Ishikawa (cell line): ENCODE measurements at regions not wholly inside any gene's neighbourhood (a gene's known extent, or its start where the extent isn't known, plus 50 kb on each side); places are given as distances from the start of the nearest gene placed in this dataset.

ENCODE experiments used
- CEBPB ChIP-seq: IDR thresholded peaks from 2 replicates; pipeline ENCODE4 v1.6.1; 2012
- CREB1 ChIP-seq: IDR thresholded peaks from 2 replicates; pipeline ENCODE4 v1.6.1; 2012; ENCODE audit warnings: low read depth
- EGR1 ChIP-seq: IDR thresholded peaks from 2 replicates; pipeline ENCODE4 v1.6.1; 2012
- EP300 ChIP-seq: IDR thresholded peaks from 2 replicates; pipeline ENCODE4 v1.6.1; 2012; ENCODE audit warnings: borderline replicate concordance
- FOXM1 ChIP-seq: IDR thresholded peaks from 2 replicates; pipeline ENCODE4 v1.6.1; 2012; ENCODE audit warnings: low read depth, borderline replicate concordance
- NFIC ChIP-seq: IDR thresholded peaks from 2 replicates; pipeline ENCODE4 v1.6.1; 2012
- RAD21 ChIP-seq: IDR thresholded peaks from 2 replicates; pipeline ENCODE4 v1.6.1; 2012; ENCODE audit warnings: low read depth
- TAF1 ChIP-seq: IDR thresholded peaks from 2 replicates; pipeline ENCODE4 v1.6.1; 2012; ENCODE audit warnings: low read depth, mild to moderate bottlenecking
- TCF12 ChIP-seq: IDR thresholded peaks from 2 replicates; pipeline ENCODE4 v1.6.1; 2012; ENCODE audit warnings: low read depth
- TEAD4 ChIP-seq: IDR thresholded peaks from 2 replicates; pipeline ENCODE4 v1.6.1; 2012
- YY1 ChIP-seq: IDR thresholded peaks from 2 replicates; pipeline ENCODE4 v1.6.1; 2012; ENCODE audit warnings: low read depth
- ZBTB7A ChIP-seq: IDR thresholded peaks from 2 replicates; pipeline ENCODE4 v1.6.1; 2012; ENCODE audit warnings: low read depth
- TF ChIP-seq, protein P1 (sequence below): IDR thresholded peaks from 2 replicates; pipeline ENCODE4 v1.6.1; 2012
- TF ChIP-seq, protein P2 (sequence below): IDR thresholded peaks from 2 replicates; pipeline ENCODE4 v1.6.1; 2012; ENCODE audit warnings: low read depth, mild to moderate bottlenecking
- TF ChIP-seq, protein P3 (sequence below): IDR thresholded peaks from 2 replicates; pipeline ENCODE4 v1.6.1; 2012

DNA sequence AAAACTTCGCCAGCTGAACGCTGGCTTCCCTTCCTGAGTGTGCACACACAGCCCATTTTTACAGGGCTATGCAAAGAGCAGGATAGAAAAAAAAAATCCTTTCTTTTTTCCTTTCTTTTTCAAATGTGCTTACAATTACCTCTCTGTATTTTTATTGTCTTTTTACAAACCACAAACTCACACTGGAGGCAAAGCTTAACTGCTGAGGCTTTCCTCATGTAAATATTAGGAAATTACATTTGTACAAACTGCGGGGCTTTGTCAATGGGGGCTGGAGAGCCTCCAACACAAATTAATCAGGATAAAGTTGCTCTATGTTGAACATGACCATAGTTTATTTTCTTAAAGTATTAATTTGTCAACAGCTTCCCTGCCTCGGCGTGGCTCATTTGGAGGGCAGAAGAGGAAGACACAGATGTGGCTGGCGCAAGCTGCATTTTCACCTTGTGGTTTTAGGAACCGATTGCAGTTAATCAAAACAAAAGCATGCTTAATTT, 411.7 kb upstream of the MKI67 start:
- no peak for TF ChIP-seq FOXM1
- TF ChIP-seq RAD21 = no peak
- TF ChIP-seq, protein P1, sequence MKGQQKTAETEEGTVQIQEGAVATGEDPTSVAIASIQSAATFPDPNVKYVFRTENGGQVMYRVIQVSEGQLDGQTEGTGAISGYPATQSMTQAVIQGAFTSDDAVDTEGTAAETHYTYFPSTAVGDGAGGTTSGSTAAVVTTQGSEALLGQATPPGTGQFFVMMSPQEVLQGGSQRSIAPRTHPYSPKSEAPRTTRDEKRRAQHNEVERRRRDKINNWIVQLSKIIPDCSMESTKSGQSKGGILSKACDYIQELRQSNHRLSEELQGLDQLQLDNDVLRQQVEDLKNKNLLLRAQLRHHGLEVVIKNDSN = no peak
- TF ChIP-seq TAF1 = no peak
- TF ChIP-seq YY1 = no peak
- no peak for TF ChIP-seq CREB1

DNA sequence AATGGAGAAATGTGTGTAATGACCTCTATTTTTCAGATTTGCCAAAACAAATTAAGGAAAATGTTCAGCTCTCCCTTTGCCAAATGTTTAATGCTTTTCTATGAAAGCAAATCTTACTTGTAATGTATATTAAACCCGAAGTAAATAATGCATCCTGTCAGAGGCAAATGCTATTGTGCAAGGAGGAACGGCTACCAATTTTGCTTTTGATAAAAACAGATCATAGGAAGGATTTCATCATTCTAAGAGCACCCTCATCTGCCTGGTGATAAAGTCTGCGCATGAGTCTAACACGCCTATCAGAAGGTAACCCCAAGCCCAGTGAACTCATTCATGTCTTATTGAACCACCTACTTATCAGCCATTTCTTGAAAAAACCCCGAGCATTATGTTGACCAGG, 412.4 kb upstream of the MKI67 start:
- no peak for TF ChIP-seq TCF12
- TF ChIP-seq FOXM1 = no peak
- TF ChIP-seq, protein P1 = no peak
- TF ChIP-seq TEAD4 = no peak
- no peak for TF ChIP-seq ZBTB7A
- TF ChIP-seq EP300 = no peak
- TF ChIP-seq CEBPB = no peak
- TF ChIP-seq, protein P2, sequence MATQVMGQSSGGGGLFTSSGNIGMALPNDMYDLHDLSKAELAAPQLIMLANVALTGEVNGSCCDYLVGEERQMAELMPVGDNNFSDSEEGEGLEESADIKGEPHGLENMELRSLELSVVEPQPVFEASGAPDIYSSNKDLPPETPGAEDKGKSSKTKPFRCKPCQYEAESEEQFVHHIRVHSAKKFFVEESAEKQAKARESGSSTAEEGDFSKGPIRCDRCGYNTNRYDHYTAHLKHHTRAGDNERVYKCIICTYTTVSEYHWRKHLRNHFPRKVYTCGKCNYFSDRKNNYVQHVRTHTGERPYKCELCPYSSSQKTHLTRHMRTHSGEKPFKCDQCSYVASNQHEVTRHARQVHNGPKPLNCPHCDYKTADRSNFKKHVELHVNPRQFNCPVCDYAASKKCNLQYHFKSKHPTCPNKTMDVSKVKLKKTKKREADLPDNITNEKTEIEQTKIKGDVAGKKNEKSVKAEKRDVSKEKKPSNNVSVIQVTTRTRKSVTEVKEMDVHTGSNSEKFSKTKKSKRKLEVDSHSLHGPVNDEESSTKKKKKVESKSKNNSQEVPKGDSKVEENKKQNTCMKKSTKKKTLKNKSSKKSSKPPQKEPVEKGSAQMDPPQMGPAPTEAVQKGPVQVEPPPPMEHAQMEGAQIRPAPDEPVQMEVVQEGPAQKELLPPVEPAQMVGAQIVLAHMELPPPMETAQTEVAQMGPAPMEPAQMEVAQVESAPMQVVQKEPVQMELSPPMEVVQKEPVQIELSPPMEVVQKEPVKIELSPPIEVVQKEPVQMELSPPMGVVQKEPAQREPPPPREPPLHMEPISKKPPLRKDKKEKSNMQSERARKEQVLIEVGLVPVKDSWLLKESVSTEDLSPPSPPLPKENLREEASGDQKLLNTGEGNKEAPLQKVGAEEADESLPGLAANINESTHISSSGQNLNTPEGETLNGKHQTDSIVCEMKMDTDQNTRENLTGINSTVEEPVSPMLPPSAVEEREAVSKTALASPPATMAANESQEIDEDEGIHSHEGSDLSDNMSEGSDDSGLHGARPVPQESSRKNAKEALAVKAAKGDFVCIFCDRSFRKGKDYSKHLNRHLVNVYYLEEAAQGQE = no peak
- TF ChIP-seq RAD21 = no peak
- TF ChIP-seq YY1 = no peak
- TF ChIP-seq, protein P3, sequence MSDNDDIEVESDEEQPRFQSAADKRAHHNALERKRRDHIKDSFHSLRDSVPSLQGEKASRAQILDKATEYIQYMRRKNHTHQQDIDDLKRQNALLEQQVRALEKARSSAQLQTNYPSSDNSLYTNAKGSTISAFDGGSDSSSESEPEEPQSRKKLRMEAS = no peak
- TF ChIP-seq NFIC = no peak
- TF ChIP-seq CREB1 = no peak
- TF ChIP-seq EGR1 = no peak

DNA sequence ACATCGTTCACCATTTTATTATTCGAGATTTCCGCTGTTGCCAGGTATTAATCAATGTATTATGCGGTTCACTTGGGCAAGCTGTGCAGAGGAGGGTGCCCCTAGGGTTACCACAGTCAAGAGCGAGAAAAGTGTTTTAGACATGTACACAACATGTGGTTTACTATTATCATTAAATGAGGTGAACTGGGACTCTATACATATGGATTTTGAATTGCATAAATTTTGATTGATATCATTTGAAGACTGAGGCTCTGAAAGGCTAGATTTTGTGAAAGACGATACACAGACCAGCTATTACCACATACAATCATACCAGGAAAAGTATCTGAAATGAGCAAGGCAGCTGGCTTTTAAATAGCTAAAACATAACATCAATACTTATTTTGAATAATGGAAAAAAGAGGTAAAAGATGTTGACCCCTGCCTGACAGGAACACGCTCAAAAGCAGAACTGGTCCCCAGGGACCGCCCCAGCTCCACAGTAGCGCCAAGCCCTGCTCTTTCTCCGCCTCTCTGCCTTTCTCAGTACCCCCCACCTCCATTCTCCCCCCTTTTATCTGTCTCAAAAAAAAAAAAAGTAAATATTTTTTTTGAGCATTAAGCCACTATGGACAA, 413.4 kb upstream of the MKI67 start:
- no peak for TF ChIP-seq EP300

DNA sequence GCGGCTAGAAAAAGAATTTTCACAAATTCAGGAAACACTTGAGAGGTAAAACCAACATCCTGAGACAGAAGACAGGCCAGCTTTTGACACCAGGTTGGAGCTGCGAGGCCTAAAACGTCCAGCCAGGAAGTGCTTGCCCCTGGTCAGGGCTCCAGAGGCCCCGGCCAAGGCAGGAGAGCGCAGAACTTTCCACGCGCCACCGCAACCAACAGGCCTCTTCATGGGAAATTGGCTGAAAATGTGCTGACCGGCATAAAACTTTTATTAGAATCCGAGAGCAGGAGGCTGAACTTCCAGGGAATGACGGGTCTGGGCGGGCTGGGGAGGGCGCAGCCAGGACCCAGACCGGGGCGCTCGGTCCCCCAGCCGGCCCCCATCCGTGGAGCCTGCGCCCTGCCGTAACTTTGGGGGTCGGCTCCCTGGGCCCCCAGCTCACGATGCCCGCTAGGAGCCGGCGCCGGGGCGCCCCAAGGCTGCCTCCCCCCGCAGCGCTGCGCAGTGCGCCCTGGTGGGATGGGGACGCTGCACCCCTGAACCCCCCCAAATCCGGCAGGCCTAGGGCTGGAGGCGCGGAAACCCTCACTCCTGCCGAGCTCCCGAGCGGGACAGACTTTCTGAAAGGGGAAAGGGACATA, 414.0 kb upstream of the MKI67 start:
- no peak for TF ChIP-seq CEBPB
- TF ChIP-seq TAF1 = no peak
- no peak for TF ChIP-seq RAD21
- TF ChIP-seq TCF12 = no peak
- no peak for TF ChIP-seq ZBTB7A
- TF ChIP-seq EGR1 = no peak
- TF ChIP-seq, protein P2 = no peak
- TF ChIP-seq YY1 = no peak
- no peak for TF ChIP-seq TEAD4
- TF ChIP-seq EP300 = no peak
- no peak for TF ChIP-seq CREB1
- no peak for TF ChIP-seq FOXM1
- TF ChIP-seq, protein P1 = no peak

DNA sequence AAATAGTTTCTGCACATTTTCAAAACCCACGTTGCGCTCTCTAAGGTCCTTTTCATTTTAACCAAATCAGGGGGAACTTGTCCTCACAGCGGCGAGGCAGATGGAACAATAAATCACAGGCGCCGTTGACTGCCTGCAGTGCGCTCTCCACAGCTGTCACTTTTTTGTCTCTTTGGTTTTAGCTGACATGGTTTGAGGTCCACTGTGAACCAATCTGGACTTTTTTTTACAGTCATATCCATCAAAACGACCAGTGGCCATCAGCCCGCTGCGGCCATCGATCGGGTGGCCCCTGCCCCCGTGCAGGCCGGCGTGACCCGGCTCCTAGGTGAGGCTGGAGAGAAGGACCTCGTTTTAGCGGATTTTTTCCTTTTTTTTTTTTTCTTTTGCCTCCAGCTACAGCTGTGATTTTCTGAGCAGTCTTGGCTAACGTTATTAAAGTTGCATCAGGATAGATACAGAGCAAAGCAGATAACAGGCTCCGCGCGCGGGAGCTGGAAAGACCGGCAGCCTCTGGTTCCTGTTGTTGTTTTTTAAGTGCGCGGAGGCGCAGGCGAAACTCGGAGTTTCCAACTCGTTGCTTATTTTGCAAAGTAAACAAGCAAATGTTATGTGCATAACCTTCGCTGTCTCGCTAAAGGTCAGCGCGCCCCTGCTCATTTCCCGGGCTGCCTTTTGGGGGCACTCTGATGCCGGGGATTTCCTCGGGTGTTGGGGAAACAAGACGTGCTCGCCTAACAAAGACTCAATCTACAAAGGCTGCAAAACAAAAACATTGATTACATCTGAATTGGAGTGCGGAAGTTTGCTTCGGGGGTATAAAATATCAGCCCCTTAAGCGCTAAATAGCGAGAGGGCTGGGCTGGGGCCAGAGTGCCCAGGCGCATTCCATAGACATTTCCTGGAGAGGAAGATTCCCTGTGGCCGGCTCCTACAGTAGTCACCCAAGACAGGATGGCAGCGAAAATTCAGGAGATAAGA, 414.8 kb upstream of the MKI67 start:
- TF ChIP-seq TCF12 = no peak
- TF ChIP-seq, protein P2 = no peak
- no peak for TF ChIP-seq FOXM1
- TF ChIP-seq EGR1 = no peak
